GM18517 (cell line): ENCODE measurements at regions not wholly inside any gene's neighbourhood (a gene's known extent, or its start where the extent isn't known, plus 50 kb on each side); places are given as distances from the start of the nearest gene placed in this dataset.
A peak's percentile ranks its signal among the peaks of the same experiment; 100 is the strongest.
"Not testable (repeated sequence)": the region's sequence is repeated elsewhere in the genome, so short reads cannot be mapped to it uniquely, and the experiment has no call there.

ENCODE experiments used
- ATAC-seq: cut with Tn5 transposase; IDR thresholded peaks from one replicate; pipeline ENCODE4 v1.9.1; 2021; ENCODE audit warnings: mild to moderate bottlenecking, moderate library complexity; ENCODE audit not compliant: unreplicated experiment

GRCh38 chr5:159805021-159805420 lies 111.3 kb upstream of the ADRA1B start:
- no peak for ATAC-seq

- not testable (repeated sequence) for ATAC-seq
These were observed 109.1 kb upstream of the ADRA1B start for GRCh38 chr5:159807135-159807534.

GRCh38 chr5:159807586-159807985 lies 108.7 kb upstream of the ADRA1B start:
- ATAC-seq, result no peak

- no peak for ATAC-seq
These were observed 104.6 kb upstream of the ADRA1B start for GRCh38 chr5:159811712-159812111.

- not testable (repeated sequence) for ATAC-seq
These were observed 103.5 kb upstream of the ADRA1B start for GRCh38 chr5:159812759-159813158.

GRCh38 chr5:159814222-159814621 lies 102.1 kb upstream of the ADRA1B start:
- ATAC-seq, result no peak

- ATAC-seq, result no peak
These were observed 101.3 kb upstream of the ADRA1B start for GRCh38 chr5:159814805-159815585.

GRCh38 chr5:159817262-159818029 lies 98.8 kb upstream of the ADRA1B start:
- no peak for ATAC-seq

GRCh38 chr5:159819591-159820411 lies 96.5 kb upstream of the ADRA1B start:
- no peak for ATAC-seq

GRCh38 chr5:159820692-159821091 lies 95.6 kb upstream of the ADRA1B start:
- ATAC-seq, result no peak

GRCh38 chr5:159821461-159821940 lies 94.8 kb upstream of the ADRA1B start:
- no peak for ATAC-seq

GRCh38 chr5:159824188-159825161 lies 91.8 kb upstream of the ADRA1B start:
- ATAC-seq, result no peak

GRCh38 chr5:159825551-159826051 lies 90.7 kb upstream of the ADRA1B start:
- no peak for ATAC-seq

- peak; percentile 97 for ATAC-seq
These were observed 89.7 kb upstream of the ADRA1B start for GRCh38 chr5:159826351-159827214.

- no peak for ATAC-seq
These were observed 88.4 kb upstream of the ADRA1B start for GRCh38 chr5:159827861-159828260.

- no peak for ATAC-seq
These were observed 84.2 kb upstream of the ADRA1B start for GRCh38 chr5:159832073-159832472.

- ATAC-seq, result no peak
These were observed 83.2 kb upstream of the ADRA1B start for GRCh38 chr5:159833088-159833487.

GRCh38 chr5:159833846-159834245 lies 82.4 kb upstream of the ADRA1B start:
- ATAC-seq, result no peak

GRCh38 chr5:159835548-159835947 lies 80.7 kb upstream of the ADRA1B start:
- ATAC-seq, result no peak
